H9 (cell line): ENCODE measurements at regions not wholly inside any gene's neighbourhood (a gene's known extent, or its start where the extent isn't known, plus 50 kb on each side); places are given as distances from the start of the nearest gene placed in this dataset.

Experiments used
- DNase-seq: peaks from one replicate; pipeline ENCODE4 v3.0.0-alpha.2; 2017
- H2AFZ ChIP-seq: one replicate; pipeline ENCODE4 v1.6.1; 2013; ENCODE audit warnings: mild to moderate bottlenecking, low read length, control low read depth, moderate library complexity
- H2AK5ac ChIP-seq: 2 replicates; pipeline ENCODE4 v1.6.1; 2013; ENCODE audit warnings: low read length, control low read depth, mixed read lengths; ENCODE audit not compliant: insufficient read length
- H2BK120ac ChIP-seq: one replicate; pipeline ENCODE4 v1.6.1; 2013; ENCODE audit warnings: low read depth, mild to moderate bottlenecking, low read length, control low read depth, inconsistent platforms; ENCODE audit not compliant: poor library complexity, severe bottlenecking
- H2BK12ac ChIP-seq: 2 replicates; pipeline ENCODE4 v1.6.1; 2013; ENCODE audit warnings: low read length, control low read depth, mixed read lengths, low read depth; ENCODE audit not compliant: insufficient read length
- H2BK15ac ChIP-seq: 2 replicates; pipeline ENCODE4 v1.6.1; 2013; ENCODE audit warnings: low read depth, low read length, control low read depth
- H2BK20ac ChIP-seq: one replicate; pipeline ENCODE4 v1.6.1; 2013; ENCODE audit warnings: low read depth, mild to moderate bottlenecking, low read length, control low read depth, inconsistent platforms; ENCODE audit not compliant: poor library complexity, severe bottlenecking
- H2BK5ac ChIP-seq: 2 replicates; pipeline ENCODE4 v1.6.1; 2013; ENCODE audit warnings: low read length, control low read depth, mixed read lengths; ENCODE audit not compliant: insufficient read length
- H3K14ac ChIP-seq: 2 replicates; pipeline ENCODE4 v1.6.1; 2013; ENCODE audit warnings: low read length, control low read depth; ENCODE audit not compliant: insufficient read depth
- H3K18ac ChIP-seq: 2 replicates; pipeline ENCODE4 v1.6.1; 2013; ENCODE audit warnings: low read depth, mild to moderate bottlenecking, mixed read lengths, low read length, control low read depth; ENCODE audit not compliant: insufficient read length
- H3K23ac ChIP-seq: 2 replicates; pipeline ENCODE4 v1.6.1; 2013; ENCODE audit warnings: low read length, control low read depth, mixed read lengths, low read depth; ENCODE audit not compliant: insufficient read length
- H3K23me2 ChIP-seq: 2 replicates; pipeline ENCODE4 v1.6.1; 2013; ENCODE audit warnings: low read depth, mild to moderate bottlenecking, mixed read lengths, low read length, control low read depth; ENCODE audit not compliant: insufficient read length, poor library complexity, severe bottlenecking
- H3K27ac ChIP-seq: 2 replicates; pipeline ENCODE4 v1.5.1; 2013; ENCODE audit warnings: low read length, control low read depth, mixed read lengths, low read depth; ENCODE audit not compliant: insufficient read length
- H3K27me3 ChIP-seq: 2 replicates; pipeline ENCODE4 v1.6.1; 2013; ENCODE audit warnings: low read length, control low read depth, inconsistent platforms; ENCODE audit not compliant: insufficient read depth
- H3K4ac ChIP-seq: 2 replicates; pipeline ENCODE4 v1.6.1; 2013; ENCODE audit warnings: low read depth, mild to moderate bottlenecking, control low read depth, inconsistent platforms, low read length, moderate library complexity
- H3K4me1 ChIP-seq: 2 replicates; pipeline ENCODE4 v1.6.1; 2013; ENCODE audit warnings: low read length, control low read depth, inconsistent platforms; ENCODE audit not compliant: insufficient read depth
- H3K4me2 ChIP-seq: 2 replicates; pipeline ENCODE4 v1.6.1; 2013; ENCODE audit warnings: low read length, control low read depth, mixed read lengths; ENCODE audit not compliant: insufficient read length, insufficient read depth
- H3K56ac ChIP-seq: 2 replicates; pipeline ENCODE4 v1.6.1; 2013; ENCODE audit warnings: low read depth, mild to moderate bottlenecking, mixed read lengths, low read length, control low read depth; ENCODE audit not compliant: insufficient read length
- H3K79me1 ChIP-seq: 2 replicates; pipeline ENCODE4 v1.6.1; 2013; ENCODE audit warnings: low read depth, mild to moderate bottlenecking, moderate library complexity, low read length, control low read depth, inconsistent platforms; ENCODE audit not compliant: insufficient read depth, poor library complexity, severe bottlenecking
- H3K79me2 ChIP-seq: 2 replicates; pipeline ENCODE4 v1.6.1; 2013; ENCODE audit warnings: low read length, control low read depth, inconsistent platforms; ENCODE audit not compliant: insufficient read depth
- H3K9ac ChIP-seq: 2 replicates; pipeline ENCODE4 v1.6.1; 2013; ENCODE audit warnings: low read length, control low read depth, mixed read lengths; ENCODE audit not compliant: insufficient read length; ENCODE audit errors: extremely low read depth
- H3K9me3 ChIP-seq: one replicate; pipeline ENCODE4 v1.6.1; 2013; ENCODE audit warnings: low read depth, low read length, inconsistent platforms; ENCODE audit not compliant: control insufficient read depth
- H3T11ph ChIP-seq: one replicate; pipeline ENCODE4 v1.6.1; 2013; ENCODE audit warnings: mild to moderate bottlenecking, low read length, control low read depth, inconsistent platforms
- H4K20me1 ChIP-seq: one replicate; pipeline ENCODE4 v1.6.1; 2013; ENCODE audit not compliant: control insufficient read depth, insufficient read length, insufficient read depth
- H4K5ac ChIP-seq: 2 replicates; pipeline ENCODE4 v1.6.1; 2013; ENCODE audit warnings: low read depth, mild to moderate bottlenecking, mixed read lengths, low read length, control low read depth; ENCODE audit not compliant: insufficient read length
- H4K8ac ChIP-seq: replicated peaks from 2 replicates; pipeline ENCODE4 v1.6.1; 2013; ENCODE audit warnings: low read length, control low read depth, mixed read lengths, low read depth; ENCODE audit not compliant: insufficient read length
- H4K91ac ChIP-seq: 2 replicates; pipeline ENCODE4 v1.6.1; 2013; ENCODE audit warnings: low read depth, mild to moderate bottlenecking, moderate library complexity, mixed read lengths, low read length, control low read depth; ENCODE audit not compliant: insufficient read length
- H3K27ac Mint-ChIP-seq, 3 experiments: 2 replicates in 2 of 3; 3 replicates in 1 of 3; pipeline ENCODE4 v1.8.0; 2020 to 2021; ENCODE audit warnings: mixed read lengths in 3 of 3, mild to moderate bottlenecking in 1 of 3, moderate library complexity in 1 of 3
- H3K27me3 Mint-ChIP-seq: 2 replicates; pipeline ENCODE4 v1.8.0; 2021; ENCODE audit warnings: low read depth, mild to moderate bottlenecking, moderate library complexity, mixed read lengths
- H3K36me3 Mint-ChIP-seq, 3 experiments: 2 replicates in 2 of 3; 3 replicates in 1 of 3; pipeline ENCODE4 v1.8.0; 2020 to 2021; ENCODE audit warnings: low read depth in 3 of 3, mixed read lengths in 3 of 3; ENCODE audit not compliant: insufficient read depth in 1 of 3
- H3K4me1 Mint-ChIP-seq, 2 experiments: 2 replicates each; pipeline ENCODE4 v1.8.0; 2020; ENCODE audit warnings: mixed read lengths in 2 of 2
- H3K4me3 Mint-ChIP-seq, 2 experiments: 2 replicates in 1 of 2; 3 replicates in 1 of 2; pipeline ENCODE4 v1.8.0; 2020 to 2021; ENCODE audit warnings: mild to moderate bottlenecking in 2 of 2, mixed read lengths in 2 of 2, moderate library complexity in 1 of 2
- H3K9me3 Mint-ChIP-seq, 2 experiments: 2 replicates in 1 of 2; 3 replicates in 1 of 2; pipeline ENCODE4 v1.8.0; 2020; ENCODE audit warnings: mild to moderate bottlenecking in 2 of 2, mixed read lengths in 2 of 2, moderate library complexity in 1 of 2
- WGBS: extraction: QIAGEN DNeasy Blood & Tissue Kit; methylation state at CpG from one replicate; pipeline ENCODE4 v1.1.7; 2013; ENCODE audit warnings: missing lambda C conversion rate, low lambda C conversion rate, mixed read lengths; ENCODE audit not compliant: insufficient read length; ENCODE audit errors: extremely low coverage; 5-methylcytosine and 5-hydroxymethylcytosine counted together
- TF ChIP-seq, protein P1 (sequence below): fragments of 200-600 bp; sonication (generic); conservative IDR thresholded peaks from 3 replicates; pipeline ENCODE4 v1.8.0; 2021; ENCODE audit warnings: antibody characterized with exemption, mild to moderate bottlenecking

GRCh38 chr22:49655168-49655812 lies 172.4 kb downstream of the BRD1 start:
- Histone ChIP-seq H3K4me1 (no peaks in the 10 kb centered on the region; the same call in 1 of the 2 replicates), H2AK5ac (no peak overlapping the region), H3K4me2 (no peak overlapping the region), H2BK5ac (no peak overlapping the region), H3K14ac (no peak overlapping the region), H3K23ac (no peak overlapping the region), H2BK120ac (no peak overlapping the region), H3K4ac (no peak overlapping the region), H3K23me2 (peaks cover 3% of the 10 kb centered on the region), H4K91ac (no peak overlapping the region), H2BK12ac (no peak overlapping the region), H3K9me3 (no peaks in the 10 kb centered on the region), H3K79me1 (no peaks in the 10 kb centered on the region), H3K18ac (no peak overlapping the region), H4K5ac (no peak overlapping the region), H2AFZ (no peak overlapping the region), H3T11ph (no peak overlapping the region), H2BK20ac (no peak overlapping the region), H3K27ac (no peak overlapping the region), H3K9ac (no peak overlapping the region), H3K56ac (no peak overlapping the region), H3K27me3 (no peaks in the 10 kb centered on the region), H4K8ac (no peak overlapping the region), H3K79me2 (no peaks in the 10 kb centered on the region), H4K20me1 (no peaks in the 10 kb centered on the region), H2BK15ac (no peak overlapping the region)
- Mint-ChIP-seq H3K4me3 (no peak overlapping the region; a peak in 1 of 5 replicates), H3K4me1 (peaks cover 22 to 34% of the 10 kb centered on the region in 2 experiments), H3K36me3 (no peaks in the 10 kb centered on the region), H3K27ac (no peak overlapping the region), H3K27me3 (peaks cover 5% of the 10 kb centered on the region), H3K9me3 (no peaks in the 10 kb centered on the region)
- WGBS = no CpG with 5 or more reads among the region's 29 CpGs
- TF ChIP-seq, protein P1, sequence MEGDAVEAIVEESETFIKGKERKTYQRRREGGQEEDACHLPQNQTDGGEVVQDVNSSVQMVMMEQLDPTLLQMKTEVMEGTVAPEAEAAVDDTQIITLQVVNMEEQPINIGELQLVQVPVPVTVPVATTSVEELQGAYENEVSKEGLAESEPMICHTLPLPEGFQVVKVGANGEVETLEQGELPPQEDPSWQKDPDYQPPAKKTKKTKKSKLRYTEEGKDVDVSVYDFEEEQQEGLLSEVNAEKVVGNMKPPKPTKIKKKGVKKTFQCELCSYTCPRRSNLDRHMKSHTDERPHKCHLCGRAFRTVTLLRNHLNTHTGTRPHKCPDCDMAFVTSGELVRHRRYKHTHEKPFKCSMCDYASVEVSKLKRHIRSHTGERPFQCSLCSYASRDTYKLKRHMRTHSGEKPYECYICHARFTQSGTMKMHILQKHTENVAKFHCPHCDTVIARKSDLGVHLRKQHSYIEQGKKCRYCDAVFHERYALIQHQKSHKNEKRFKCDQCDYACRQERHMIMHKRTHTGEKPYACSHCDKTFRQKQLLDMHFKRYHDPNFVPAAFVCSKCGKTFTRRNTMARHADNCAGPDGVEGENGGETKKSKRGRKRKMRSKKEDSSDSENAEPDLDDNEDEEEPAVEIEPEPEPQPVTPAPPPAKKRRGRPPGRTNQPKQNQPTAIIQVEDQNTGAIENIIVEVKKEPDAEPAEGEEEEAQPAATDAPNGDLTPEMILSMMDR = no peak
- DNase-seq = no peak
